ENCODE measurements at regions not wholly inside any gene's neighbourhood (a gene's known extent, or its start where the extent isn't known, plus 50 kb on each side); places are given as distances from the start of the nearest gene placed in this dataset.

DNA sequence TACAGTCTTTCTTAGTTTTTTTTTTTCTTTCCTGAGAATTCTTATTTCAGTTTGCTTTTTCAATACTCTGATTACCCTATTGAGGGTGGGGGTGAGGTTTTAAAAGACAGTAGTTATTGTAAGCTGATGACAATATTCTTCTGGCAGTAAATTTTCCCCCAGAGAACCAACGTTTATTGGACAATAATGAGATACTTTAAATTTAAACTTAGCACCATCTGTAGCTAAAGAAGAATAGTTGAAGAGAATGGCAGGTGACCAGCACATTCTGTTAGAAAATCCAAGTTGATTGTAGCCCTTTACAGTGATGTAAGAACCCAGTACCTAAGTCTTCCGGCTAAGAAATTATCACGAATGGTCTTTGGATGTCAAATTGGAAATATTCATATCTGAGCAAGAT is 364.6 kb upstream of the LYPLAL1 start:
- Histone ChIP-seq H3K9ac (replicated peaks in 1 of 4; ENCODE audit: extremely low read depth in 1 of 4, low read depth in 3 of 4, low read length in 3 of 4) (no peak overlapping the region), H2AK5ac (ENCODE audit: low read depth, low read length) (no peak overlapping the region), H3K56ac (replicated peaks; ENCODE audit: insufficient read length, low read depth, low read length) (no peak overlapping the region), H3K4me1 (replicated peaks in 1 of 4; ENCODE audit: control insufficient read depth in 3 of 4, insufficient read depth in 4 of 4, low read length in 3 of 4) (no peaks in the 10 kb centered on the region; a peak in 1 of 7 replicates), H2BK5ac (ENCODE audit: low read depth, low read length) (no peak overlapping the region), H2BK12ac (ENCODE audit: low read depth, low read length) (no peak overlapping the region), H3K23ac (ENCODE audit: insufficient read length) (no peak overlapping the region), H3K14ac (ENCODE audit: insufficient read length) (no peak overlapping the region), H3K27ac (ENCODE audit: low read depth, low read length) (no peak overlapping the region), H3K9me3 (ENCODE audit: insufficient read depth in 2 of 2, low read depth in 1 of 2, low read length in 1 of 2) (no peaks in the 10 kb centered on the region), H3K4me3 (ENCODE audit: extremely low read depth in 1 of 4, insufficient read depth in 2 of 4, low read depth in 3 of 4, low read length in 4 of 4) (no peak overlapping the region), H4K5ac (ENCODE audit: insufficient read length, low read depth, low read length) (no peak overlapping the region), H3K79me2 (ENCODE audit: control insufficient read depth in 1 of 2, insufficient read depth in 2 of 2, low read length in 2 of 2) (no peaks in the 10 kb centered on the region), H3K23me2 (ENCODE audit: low read depth, low read length) (no peaks in the 10 kb centered on the region), H2BK20ac (ENCODE audit: low read length) (no peak overlapping the region), H2AFZ (ENCODE audit: low read length) (no peak overlapping the region), H4K8ac (ENCODE audit: extremely low read depth, insufficient read depth, low read length) (no peak overlapping the region), H3K4me2 (ENCODE audit: insufficient read depth in 1 of 2, low read depth in 2 of 2, low read length in 2 of 2) (no peak overlapping the region), H3K4ac (replicated peaks; ENCODE audit: insufficient read length, low read depth, low read length) (no peak overlapping the region), H2BK15ac (ENCODE audit: low read length) (no peak overlapping the region), H4K20me1 (replicated peaks in 1 of 2; ENCODE audit: control insufficient read depth in 1 of 2, insufficient read depth in 2 of 2, low read length in 2 of 2) (no peaks in the 10 kb centered on the region), H3K36me3 (ENCODE audit: control insufficient read depth in 2 of 4, insufficient read depth in 4 of 4, low read length in 3 of 4) (no peaks in the 10 kb centered on the region), H2BK120ac (replicated peaks; ENCODE audit: low read depth, low read length) (no peak overlapping the region), H3K27me3 (replicated peaks in 1 of 4; ENCODE audit: control insufficient read depth in 3 of 4, extremely low read depth in 1 of 4, insufficient read depth in 3 of 4, low read length in 3 of 4) (no peaks in the 10 kb centered on the region; a peak in 1 of 7 replicates), H4K91ac (replicated peaks; ENCODE audit: insufficient read length, low read length) (no peak overlapping the region), H3K18ac (ENCODE audit: extremely low read depth, low read length) (no peak overlapping the region), H3K79me1 (ENCODE audit: low read depth, low read length) (no peaks in the 10 kb centered on the region)
- FAIRE-seq (no peak), DNase-seq (ENCODE audit: low read depth in 1 of 2, low spot score in 2 of 2) (no peak)
- ChIA-PET CTCF (ENCODE audit: partially characterized antibody) (no interaction called here), POLR2A (ENCODE audit: partially characterized antibody) (no interaction called here)
- 81% methylated on average over 3 of the region's 3 CpGs; no CpG with 5 or more reads in 1 of the 2 experiments for WGBS, 2 experiments (ENCODE audit: extremely low coverage in 1 of 2, insufficient coverage in 1 of 2, insufficient read length in 1 of 2, insufficient replicate concordance in 2 of 2, low coverage in 1 of 2, low lambda C conversion rate in 2 of 2, missing lambda C conversion rate in 1 of 2)
- TF ChIP-seq GTF2F1 (IDR thresholded peaks at IDR 0.05; ENCODE audit: borderline replicate concordance, low read depth, low read length) (no peak), YY1 (IDR thresholded peaks at IDR 0.05; ENCODE audit: low read depth, low read length) (no peak)
